ENCODE measurements at regions not wholly inside any gene's neighbourhood (a gene's known extent, or its start where the extent isn't known, plus 50 kb on each side); places are given as distances from the start of the nearest gene placed in this dataset.

- TF ChIP-seq POLR2A (IDR thresholded peaks at IDR 0.05) (no peak), CTCF (IDR thresholded peaks at IDR 0.05) (no peak)
Observed at GRCh38 chr20:17010181-17010580, 216.7 kb upstream of the PCSK2 start.
